Aorta (tissue), 5 donors: ENCODE measurements at regions not wholly inside any gene's neighbourhood (a gene's known extent, or its start where the extent isn't known, plus 50 kb on each side); places are given as distances from the start of the nearest gene placed in this dataset.
A peak's percentile ranks its signal among the peaks of the same experiment; 100 is the strongest.

Experiments
- ATAC-seq: fragments of 200-7000 bp; cut with Tn5 transposase; one replicate; pipeline ENCODE4 v1.9.1; 2022; ENCODE audit warnings: moderate library complexity; ENCODE audit not compliant: low FRiP score
- DNase-seq, 2 donors: peaks; one replicate each; pipeline ENCODE4 v3.0.0-alpha.2; 2020
- H3K27ac ChIP-seq, 2 donors: one replicate each; pipeline ENCODE4 v1.5.1; 2013; ENCODE audit warnings: low read length in 2 of 2, mild to moderate bottlenecking in 2 of 2, moderate library complexity in 2 of 2, control low read depth in 1 of 2, inconsistent platforms in 1 of 2, low read depth in 1 of 2
- H3K27me3 ChIP-seq, 2 donors: one replicate each; pipeline ENCODE4 v1.6.1; 2013; ENCODE audit warnings: control low read depth in 1 of 2, low read length in 1 of 2, mild to moderate bottlenecking in 1 of 2, moderate library complexity in 1 of 2; ENCODE audit not compliant: insufficient read depth in 2 of 2, control insufficient read depth in 1 of 2
- H3K36me3 ChIP-seq, 2 donors: one replicate each; pipeline ENCODE4 v1.6.1; 2013; ENCODE audit warnings: control low read depth in 1 of 2, low read length in 1 of 2, mild to moderate bottlenecking in 1 of 2; ENCODE audit not compliant: insufficient read depth in 2 of 2, control insufficient read depth in 1 of 2
- H3K4me1 ChIP-seq, 2 donors: one replicate each; pipeline ENCODE4 v1.6.1; 2013; ENCODE audit warnings: low read length in 2 of 2, control low read depth in 1 of 2, mild to moderate bottlenecking in 1 of 2, moderate library complexity in 1 of 2; ENCODE audit not compliant: insufficient read depth in 2 of 2, control insufficient read depth in 1 of 2
- H3K4me3 ChIP-seq, 2 donors: one replicate each; pipeline ENCODE4 v1.5.1; 2013; ENCODE audit warnings: low read length in 2 of 2, control low read depth in 1 of 2, mild to moderate bottlenecking in 1 of 2
- H3K9me3 ChIP-seq: one replicate; pipeline ENCODE4 v1.6.1; 2013; ENCODE audit warnings: mild to moderate bottlenecking, low read length; ENCODE audit not compliant: control insufficient read depth
- WGBS, 2 donors: extraction: QIAGEN DNeasy Blood & Tissue Kit; methylation state at CpG; one replicate each; pipeline ENCODE4 v1.1.7; 2013; 5-methylcytosine and 5-hydroxymethylcytosine counted together
- intact Hi-C, 2 donors: fragments of 100-400 bp; cut with DNase I; formaldehyde crosslinking; loops; one replicate each; pipeline versions ENCODE4 v1.14.2 to v1.15.0; 2022
- donor health status: healthy with polysubstance abuse.
- donor health status: Bipolar disorder and iron deficiency.
- donor health status: DM: no; HTN: no; CAD: no.
- donor health status: DM: no; HTN: no; CAD: no.
- donor health status: DM: yes; HTN: yes; CAD: no.

- no peak for ATAC-seq
- Histone ChIP-seq H3K4me3 (no peak overlapping the region), H3K27ac (no peak overlapping the region), H3K27me3 (no peaks in the 10 kb centered on the region), H3K9me3 (no peaks in the 10 kb centered on the region), H3K36me3 (no peaks in the 10 kb centered on the region), H3K4me1 (no peaks in the 10 kb centered on the region)
- no peak for DNase-seq
- 63 to 68% methylated on average over 4 of the region's 4 CpGs for WGBS, 2 donors
- intact Hi-C loops: no loop called here
Observed at GRCh38 chr1:73100216-73100615, 817.9 kb upstream of the NEGR1 start.

- Histone ChIP-seq H3K27me3 (no peaks in the 10 kb centered on the region), H3K4me3 (no peak overlapping the region), H3K4me1 (no peaks in the 10 kb centered on the region), H3K36me3 (no peaks in the 10 kb centered on the region), H3K27ac (no peak overlapping the region), H3K9me3 (no peaks in the 10 kb centered on the region)
- ATAC-seq (no peak), DNase-seq (no peak)
- intact Hi-C loops: no loop called here
Observed at GRCh38 chr1:73097917-73098316, 815.6 kb upstream of the NEGR1 start.

GRCh38 chr1:73096841-73097240 is 814.5 kb upstream of the NEGR1 start:
- WGBS, 2 donors: 53 to 63% methylated on average over 1 of the region's 1 CpG
- H3K27ac ChIP-seq: no peak overlapping the region
- intact Hi-C loops: no loop called here
- H3K27me3 ChIP-seq: no peaks in the 10 kb centered on the region
- H3K36me3 ChIP-seq: no peaks in the 10 kb centered on the region
- no peak overlapping the region for H3K4me3 ChIP-seq
- DNase-seq (no peak), ATAC-seq (no peak)
- H3K9me3 ChIP-seq: no peaks in the 10 kb centered on the region
- no peaks in the 10 kb centered on the region for H3K4me1 ChIP-seq

- Histone ChIP-seq H3K36me3 (no peaks in the 10 kb centered on the region), H3K27ac (no peak overlapping the region), H3K4me3 (no peak overlapping the region), H3K4me1 (no peaks in the 10 kb centered on the region), H3K9me3 (no peaks in the 10 kb centered on the region), H3K27me3 (no peaks in the 10 kb centered on the region)
- DNase-seq (no peak), ATAC-seq (no peak)
- intact Hi-C loops: no loop called here
Observed at GRCh38 chr1:73092383-73092782, 810.0 kb upstream of the NEGR1 start.

- intact Hi-C loops: no loop called here
- no peaks in the 10 kb centered on the region for H3K36me3 ChIP-seq
- H3K27ac ChIP-seq: no peak overlapping the region
- ATAC-seq (no peak), DNase-seq (no peak)
- 32 to 39% methylated on average over 3 of the region's 3 CpGs for WGBS, 2 donors
- H3K4me3 ChIP-seq: no peak overlapping the region
- H3K27me3 ChIP-seq: no peaks in the 10 kb centered on the region
- no peaks in the 10 kb centered on the region for H3K4me1 ChIP-seq
- H3K9me3 ChIP-seq: no peaks in the 10 kb centered on the region
Observed at GRCh38 chr1:73066866-73067265, 784.5 kb upstream of the NEGR1 start.

- ATAC-seq (no peak), DNase-seq (no peak)
- Histone ChIP-seq H3K9me3 (no peaks in the 10 kb centered on the region), H3K4me3 (no peak overlapping the region), H3K4me1 (no peaks in the 10 kb centered on the region), H3K27ac (no peak overlapping the region), H3K36me3 (no peaks in the 10 kb centered on the region), H3K27me3 (no peaks in the 10 kb centered on the region)
- WGBS, 2 donors: 9 to 14% methylated on average over 9 of the region's 9 CpGs
- intact Hi-C loops: no loop called here
Observed at GRCh38 chr1:73065339-73066041, 783.2 kb upstream of the NEGR1 start.

GRCh38 chr1:73056826-73057225 is 774.5 kb upstream of the NEGR1 start:
- WGBS, 2 donors: 39% methylated on average over 1 of the region's 1 CpG
- intact Hi-C loops: no loop called here
- ATAC-seq: no peak

GRCh38 chr1:73044241-73045036 is 762.1 kb upstream of the NEGR1 start:
- peak; percentile 47 to 68 for DNase-seq
- Histone ChIP-seq H3K4me1 (no peaks in the 10 kb centered on the region), H3K4me3 (no peak overlapping the region), H3K27ac (no peak overlapping the region), H3K27me3 (no peaks in the 10 kb centered on the region), H3K36me3 (no peaks in the 10 kb centered on the region), H3K9me3 (no peaks in the 10 kb centered on the region)
- peak; percentile 63 for ATAC-seq
- 8 to 10% methylated on average over 4 of the region's 4 CpGs for WGBS, 2 donors
- intact Hi-C loops: no loop called here

More at GRCh38 chr1:73056826-73057225, 774.5 kb upstream of the NEGR1 start:
- Histone ChIP-seq H3K27ac (no peak overlapping the region), H3K36me3 (no peaks in the 10 kb centered on the region), H3K9me3 (no peaks in the 10 kb centered on the region), H3K27me3 (no peaks in the 10 kb centered on the region), H3K4me3 (no peak overlapping the region), H3K4me1 (no peaks in the 10 kb centered on the region)
- no peak for DNase-seq

GRCh38 chr1:73042403-73042802 is 760.1 kb upstream of the NEGR1 start:
- H3K4me3 ChIP-seq: no peak overlapping the region
- H3K27me3 ChIP-seq: no peaks in the 10 kb centered on the region
- no peaks in the 10 kb centered on the region for H3K9me3 ChIP-seq
- no peaks in the 10 kb centered on the region for H3K36me3 ChIP-seq
- ATAC-seq (no peak), DNase-seq (no peak)
- H3K27ac ChIP-seq: no peak overlapping the region
- intact Hi-C loops: no loop called here
- H3K4me1 ChIP-seq: no peaks in the 10 kb centered on the region
- 85 to 90% methylated on average over 1 of the region's 1 CpG for WGBS, 2 donors
